IMR-90 (cell line): ENCODE measurements at regions not wholly inside any gene's neighbourhood (a gene's known extent, or its start where the extent isn't known, plus 50 kb on each side); places are given as distances from the start of the nearest gene placed in this dataset.

Source experiments
- BHLHE40 ChIP-seq: fragments of 150-350 bp; IDR thresholded peaks from 2 replicates; pipeline ENCODE4 v1.6.1; 2016; ENCODE audit warnings: mild to moderate bottlenecking, low read depth, low read length
- CEBPB ChIP-seq: IDR thresholded peaks from 2 replicates; pipeline ENCODE4 v1.6.1; 2012; ENCODE audit warnings: low read depth, low read length, improper control_type of control experiment
- CTCF ChIP-seq: conservative IDR thresholded peaks from 2 replicates; pipeline ENCODE4 v1.5.1; 2012; ENCODE audit warnings: mild to moderate bottlenecking, low read depth, low read length, improper control_type of control experiment
- MAZ ChIP-seq: IDR thresholded peaks from 2 replicates; pipeline ENCODE4 v1.6.1; 2012; ENCODE audit warnings: low read depth, mild to moderate bottlenecking, low read length, improper control_type of control experiment, moderate library complexity, borderline replicate concordance
- RAD21 ChIP-seq: IDR thresholded peaks from 2 replicates; pipeline ENCODE4 v1.6.1; 2012; ENCODE audit warnings: low read length, improper control_type of control experiment
- USF2 ChIP-seq: fragments of 150-350 bp; IDR thresholded peaks from 2 replicates; pipeline ENCODE4 v1.6.1; 2017; ENCODE audit warnings: mild to moderate bottlenecking, antibody characterized with exemption, low read length, low read depth

GRCh38 chr21:33972539-33972938, 56.9 kb upstream of the ATP5PO start:
- TF ChIP-seq USF2, result no peak
- no peak for TF ChIP-seq CTCF
- TF ChIP-seq MAZ, result no peak
- no peak for TF ChIP-seq BHLHE40
- no peak for TF ChIP-seq CEBPB
- no peak for TF ChIP-seq RAD21
